Fibroblast of lung (primary cell): ENCODE measurements at regions not wholly inside any gene's neighbourhood (a gene's known extent, or its start where the extent isn't known, plus 50 kb on each side); places are given as distances from the start of the nearest gene placed in this dataset.

ENCODE experiments used
- EZH2 ChIP-seq: IDR thresholded peaks from 2 replicates; pipeline ENCODE4 v1.5.1; 2012; ENCODE audit warnings: low read length, control low read depth, mild to moderate bottlenecking; ENCODE audit errors: missing control alignments
- TF ChIP-seq, protein P1 (sequence below), 2 donors: IDR thresholded peaks in 1 of 2; conservative IDR thresholded peaks in 1 of 2; 1 replicate in 1 of 2; 2 replicates in 1 of 2; pipeline ENCODE4 v1.5.1; 2011 to 2012; ENCODE audit warnings: low read length in 2 of 2, control low read depth in 1 of 2, inconsistent platforms in 1 of 2, low read depth in 1 of 2, mild to moderate bottlenecking in 1 of 2

DNA sequence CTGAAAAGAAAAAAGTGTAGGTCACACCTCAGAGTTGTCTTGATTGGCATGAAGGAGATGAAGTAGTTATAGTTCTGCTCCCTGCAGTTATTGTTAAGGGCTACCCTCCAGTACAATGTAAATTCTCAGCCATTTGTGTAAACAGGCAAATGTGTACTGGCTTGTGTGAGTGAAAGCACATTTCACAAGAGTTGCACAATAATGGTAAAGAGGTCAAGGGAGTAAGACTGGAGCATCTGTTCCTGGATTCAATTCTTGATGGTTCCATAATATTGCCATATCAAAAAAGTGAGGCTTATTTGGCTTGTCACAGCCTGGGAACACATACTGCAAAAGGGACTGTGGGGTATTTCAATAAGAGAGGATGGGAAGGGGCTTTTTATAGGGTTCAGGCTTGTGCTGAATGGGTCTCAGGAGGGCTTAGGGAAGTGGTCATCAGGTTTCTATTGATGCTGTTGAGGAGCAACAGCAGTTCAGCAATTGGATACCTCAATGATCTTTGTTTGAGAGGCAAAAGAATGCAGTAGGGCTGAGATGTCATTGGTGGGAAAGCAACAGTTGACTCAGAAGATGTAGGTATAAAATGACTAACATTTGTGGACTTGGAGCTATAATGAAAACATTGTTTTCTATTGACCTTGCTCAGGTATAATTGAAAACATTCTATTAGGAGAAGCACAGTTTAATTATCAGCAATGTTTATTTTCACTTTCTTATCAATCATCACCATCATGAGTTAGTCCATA, 402.6 kb downstream of the BCKDHB start:
- TF ChIP-seq, protein P1, sequence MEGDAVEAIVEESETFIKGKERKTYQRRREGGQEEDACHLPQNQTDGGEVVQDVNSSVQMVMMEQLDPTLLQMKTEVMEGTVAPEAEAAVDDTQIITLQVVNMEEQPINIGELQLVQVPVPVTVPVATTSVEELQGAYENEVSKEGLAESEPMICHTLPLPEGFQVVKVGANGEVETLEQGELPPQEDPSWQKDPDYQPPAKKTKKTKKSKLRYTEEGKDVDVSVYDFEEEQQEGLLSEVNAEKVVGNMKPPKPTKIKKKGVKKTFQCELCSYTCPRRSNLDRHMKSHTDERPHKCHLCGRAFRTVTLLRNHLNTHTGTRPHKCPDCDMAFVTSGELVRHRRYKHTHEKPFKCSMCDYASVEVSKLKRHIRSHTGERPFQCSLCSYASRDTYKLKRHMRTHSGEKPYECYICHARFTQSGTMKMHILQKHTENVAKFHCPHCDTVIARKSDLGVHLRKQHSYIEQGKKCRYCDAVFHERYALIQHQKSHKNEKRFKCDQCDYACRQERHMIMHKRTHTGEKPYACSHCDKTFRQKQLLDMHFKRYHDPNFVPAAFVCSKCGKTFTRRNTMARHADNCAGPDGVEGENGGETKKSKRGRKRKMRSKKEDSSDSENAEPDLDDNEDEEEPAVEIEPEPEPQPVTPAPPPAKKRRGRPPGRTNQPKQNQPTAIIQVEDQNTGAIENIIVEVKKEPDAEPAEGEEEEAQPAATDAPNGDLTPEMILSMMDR (conservative IDR thresholded peaks at IDR 0.05 in 1 of 2, IDR thresholded peaks at IDR 0.05 in 1 of 2; ENCODE audit: low read depth in 1 of 2, low read length in 2 of 2), result no peak
- TF ChIP-seq EZH2, result no peak
